SK-N-SH treated with all-trans-retinoic acid at 6 μM for 48 hours (cell line): ENCODE measurements at regions not wholly inside any gene's neighbourhood (a gene's known extent, or its start where the extent isn't known, plus 50 kb on each side); places are given as distances from the start of the nearest gene placed in this dataset.

Experiments used
- ARNTL ChIP-seq: fragments of 450-650 bp; formaldehyde crosslinking; IDR thresholded peaks from 2 replicates; pipeline ENCODE4 v1.5.0; 2020; ENCODE audit warnings: low read depth, mild to moderate bottlenecking, moderate library complexity, borderline replicate concordance
- CSDC2 ChIP-seq: fragments of 250-450 bp; sonication (Bioruptor Pico); IDR thresholded peaks from 2 replicates; pipeline ENCODE4 v1.5.0; 2020; ENCODE audit warnings: mild to moderate bottlenecking, moderate library complexity
- GLIS3 ChIP-seq: fragments of 250-450 bp; sonication (Bioruptor Pico); IDR thresholded peaks from 2 replicates; pipeline ENCODE4 v1.5.0; 2020; ENCODE audit warnings: mild to moderate bottlenecking, moderate library complexity
- ISL1 ChIP-seq: fragments of 250-450 bp; sonication (Bioruptor Pico); IDR thresholded peaks from 2 replicates; pipeline ENCODE4 v2.1.2; 2022; ENCODE audit warnings: mild to moderate bottlenecking, moderate library complexity
- ZFP3 ChIP-seq: fragments of 250-450 bp; sonication (Bioruptor Pico); IDR thresholded peaks from 2 replicates; pipeline ENCODE4 v1.5.0; 2020; ENCODE audit warnings: mild to moderate bottlenecking, moderate library complexity
- ZNF565 ChIP-seq: fragments of 450-650 bp; formaldehyde crosslinking; conservative IDR thresholded peaks from 2 replicates; pipeline ENCODE4 v1.5.0; 2020; ENCODE audit warnings: low read depth, mild to moderate bottlenecking, moderate library complexity
- TF ChIP-seq, protein P1 (sequence below): fragments of 250-450 bp; sonication (Bioruptor Pico); IDR thresholded peaks from 2 replicates; pipeline ENCODE4 v1.8.0; 2020; ENCODE audit warnings: mild to moderate bottlenecking, moderate library complexity, borderline replicate concordance
- TF ChIP-seq, protein P2 (sequence below): fragments of 250-450 bp; sonication (Bioruptor Pico); IDR thresholded peaks from 2 replicates; pipeline ENCODE4 v1.5.1; 2020; ENCODE audit warnings: low read depth, mild to moderate bottlenecking, moderate library complexity

DNA sequence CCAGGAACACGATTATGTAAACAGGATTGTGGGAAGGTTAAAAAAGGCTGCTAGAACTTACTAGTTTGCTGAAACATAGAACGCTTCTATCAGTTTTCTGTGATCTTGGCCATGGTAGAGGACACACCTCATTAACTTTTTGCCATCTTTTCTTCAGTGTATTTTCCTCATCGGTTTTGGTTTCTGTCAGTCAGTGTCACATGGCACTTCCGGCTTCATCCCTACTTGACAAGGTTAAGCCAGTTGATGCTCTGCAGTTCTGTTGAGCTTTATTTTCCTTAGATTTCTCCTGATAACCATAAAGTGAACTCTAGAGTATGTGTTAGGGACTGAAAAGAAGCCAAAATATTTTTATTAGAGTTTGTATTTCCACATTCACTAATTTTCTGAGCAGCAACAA, 147.5 kb downstream of the NDFIP2 start:
- TF ChIP-seq ISL1 (CRISPR knock-in tag) (peak; percentile 50; the same call in 1 of the 2 replicates), ZNF565 (no peak), ZFP3 (CRISPR knock-in tag) (no peak), GLIS3 (no peak), ARNTL (CRISPR knock-in tag) (no peak), CSDC2 (CRISPR knock-in tag) (no peak)
- TF ChIP-seq, protein P1, sequence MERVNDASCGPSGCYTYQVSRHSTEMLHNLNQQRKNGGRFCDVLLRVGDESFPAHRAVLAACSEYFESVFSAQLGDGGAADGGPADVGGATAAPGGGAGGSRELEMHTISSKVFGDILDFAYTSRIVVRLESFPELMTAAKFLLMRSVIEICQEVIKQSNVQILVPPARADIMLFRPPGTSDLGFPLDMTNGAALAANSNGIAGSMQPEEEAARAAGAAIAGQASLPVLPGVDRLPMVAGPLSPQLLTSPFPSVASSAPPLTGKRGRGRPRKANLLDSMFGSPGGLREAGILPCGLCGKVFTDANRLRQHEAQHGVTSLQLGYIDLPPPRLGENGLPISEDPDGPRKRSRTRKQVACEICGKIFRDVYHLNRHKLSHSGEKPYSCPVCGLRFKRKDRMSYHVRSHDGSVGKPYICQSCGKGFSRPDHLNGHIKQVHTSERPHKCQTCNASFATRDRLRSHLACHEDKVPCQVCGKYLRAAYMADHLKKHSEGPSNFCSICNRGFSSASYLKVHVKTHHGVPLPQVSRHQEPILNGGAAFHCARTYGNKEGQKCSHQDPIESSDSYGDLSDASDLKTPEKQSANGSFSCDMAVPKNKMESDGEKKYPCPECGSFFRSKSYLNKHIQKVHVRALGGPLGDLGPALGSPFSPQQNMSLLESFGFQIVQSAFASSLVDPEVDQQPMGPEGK (CRISPR knock-in tag), result no peak
- TF ChIP-seq, protein P2, sequence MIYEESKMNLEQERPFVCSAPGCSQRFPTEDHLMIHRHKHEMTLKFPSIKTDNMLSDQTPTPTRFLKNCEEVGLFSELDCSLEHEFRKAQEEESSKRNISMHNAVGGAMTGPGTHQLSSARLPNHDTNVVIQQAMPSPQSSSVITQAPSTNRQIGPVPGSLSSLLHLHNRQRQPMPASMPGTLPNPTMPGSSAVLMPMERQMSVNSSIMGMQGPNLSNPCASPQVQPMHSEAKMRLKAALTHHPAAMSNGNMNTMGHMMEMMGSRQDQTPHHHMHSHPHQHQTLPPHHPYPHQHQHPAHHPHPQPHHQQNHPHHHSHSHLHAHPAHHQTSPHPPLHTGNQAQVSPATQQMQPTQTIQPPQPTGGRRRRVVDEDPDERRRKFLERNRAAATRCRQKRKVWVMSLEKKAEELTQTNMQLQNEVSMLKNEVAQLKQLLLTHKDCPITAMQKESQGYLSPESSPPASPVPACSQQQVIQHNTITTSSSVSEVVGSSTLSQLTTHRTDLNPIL (CRISPR knock-in tag), result no peak
